Tibial nerve (tissue), 4 donors: ENCODE measurements at regions not wholly inside any gene's neighbourhood (a gene's known extent, or its start where the extent isn't known, plus 50 kb on each side); places are given as distances from the start of the nearest gene placed in this dataset.

Source experiments
- DNase-seq, 2 donors: peaks; one replicate each; pipeline ENCODE4 v3.0.0-alpha.2; 2019; ENCODE audit warnings: low spot score in 2 of 2
- H3K27ac ChIP-seq, 4 donors: fragments of 200-600 bp; sonication (generic) in 3 of 4; one replicate each; pipeline ENCODE4 v1.5.1; 2017 to 2019; ENCODE audit warnings: mild to moderate bottlenecking in 1 of 4
- H3K27me3 ChIP-seq, 2 donors: fragments of 200-600 bp; sonication (generic) in 1 of 2; one replicate each; pipeline versions ENCODE4 v1.5.1 to v1.6.0; 2017 to 2019
- H3K36me3 ChIP-seq, 3 donors: fragments of 200-600 bp; sonication (generic); one replicate each; pipeline ENCODE4 v1.5.1; 2018 to 2019
- H3K4me1 ChIP-seq, 4 donors: fragments of 200-600 bp; sonication (generic) in 3 of 4; one replicate each; pipeline ENCODE4 v1.5.1; 2017 to 2019
- H3K4me3 ChIP-seq, 4 donors: fragments of 200-600 bp; sonication (generic) in 3 of 4; one replicate each; pipeline ENCODE4 v1.5.1; 2017 to 2019; ENCODE audit warnings: mild to moderate bottlenecking in 1 of 4, moderate library complexity in 1 of 4
- H3K9me3 ChIP-seq, 4 donors: fragments of 200-600 bp; sonication (generic) in 3 of 4; one replicate each; pipeline ENCODE4 v1.5.1; 2017 to 2019
- EP300 ChIP-seq, 2 donors: sonication (generic); formaldehyde crosslinking; IDR thresholded peaks; one replicate each; pipeline ENCODE4 v1.6.1; 2017; ENCODE audit warnings: antibody characterized with exemption in 2 of 2, mild to moderate bottlenecking in 1 of 2
- POLR2A ChIP-seq, 2 donors: fragments of 450-650 bp; IDR thresholded peaks; one replicate each; pipeline ENCODE4 v1.6.1; 2017; ENCODE audit warnings: antibody characterized with exemption in 2 of 2, mild to moderate bottlenecking in 2 of 2, moderate library complexity in 2 of 2
- WGBS, 2 donors: methylation state at CpG; one replicate each; pipeline ENCODE4 v1.1.5; 2018; 5-methylcytosine and 5-hydroxymethylcytosine counted together
- TF ChIP-seq, protein P1 (sequence below), 5 experiments: fragments of 200-600 bp in 3 of 5; fragments of 450-650 bp in 2 of 5; sonication (generic) in 3 of 5; IDR thresholded peaks; one replicate each; pipeline ENCODE4 v1.5.1; 2016 to 2019; ENCODE audit warnings: antibody characterized with exemption in 5 of 5, mild to moderate bottlenecking in 3 of 5, moderate library complexity in 2 of 5

DNA sequence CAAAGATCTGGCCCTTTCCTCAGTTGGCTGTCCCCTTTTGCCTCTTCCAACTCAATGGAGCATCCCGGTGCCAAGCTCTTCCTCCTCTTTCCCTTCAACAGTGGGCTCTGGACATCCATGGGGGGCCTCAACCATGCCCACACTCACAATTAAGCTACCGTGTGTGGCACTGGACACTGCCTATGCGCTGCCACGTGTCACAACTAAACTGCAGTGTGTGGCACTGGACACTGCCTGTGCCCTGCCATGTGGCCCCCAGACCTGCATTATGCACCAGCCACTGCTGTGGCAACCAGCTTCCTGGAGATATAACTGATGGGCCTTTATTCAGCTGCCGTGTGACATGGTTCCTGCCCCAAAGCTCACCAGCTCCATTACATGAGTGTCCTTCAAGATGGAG, 179.1 kb downstream of the KCNA5 start:
- no peak overlapping the region for H3K27ac ChIP-seq
- H3K27me3 ChIP-seq = no peaks in the 10 kb centered on the region
- no peak overlapping the region for H3K4me3 ChIP-seq
- peaks cover 0 to 5% (median 0%) of the 10 kb centered on the region in 4 donors for H3K9me3 ChIP-seq
- DNase-seq = no peak
- H3K4me1 ChIP-seq = no peaks in the 10 kb centered on the region
- no peaks in the 10 kb centered on the region for H3K36me3 ChIP-seq
- TF ChIP-seq EP300 (IDR thresholded peaks at IDR 0.05) = no peak
- TF ChIP-seq, protein P1, sequence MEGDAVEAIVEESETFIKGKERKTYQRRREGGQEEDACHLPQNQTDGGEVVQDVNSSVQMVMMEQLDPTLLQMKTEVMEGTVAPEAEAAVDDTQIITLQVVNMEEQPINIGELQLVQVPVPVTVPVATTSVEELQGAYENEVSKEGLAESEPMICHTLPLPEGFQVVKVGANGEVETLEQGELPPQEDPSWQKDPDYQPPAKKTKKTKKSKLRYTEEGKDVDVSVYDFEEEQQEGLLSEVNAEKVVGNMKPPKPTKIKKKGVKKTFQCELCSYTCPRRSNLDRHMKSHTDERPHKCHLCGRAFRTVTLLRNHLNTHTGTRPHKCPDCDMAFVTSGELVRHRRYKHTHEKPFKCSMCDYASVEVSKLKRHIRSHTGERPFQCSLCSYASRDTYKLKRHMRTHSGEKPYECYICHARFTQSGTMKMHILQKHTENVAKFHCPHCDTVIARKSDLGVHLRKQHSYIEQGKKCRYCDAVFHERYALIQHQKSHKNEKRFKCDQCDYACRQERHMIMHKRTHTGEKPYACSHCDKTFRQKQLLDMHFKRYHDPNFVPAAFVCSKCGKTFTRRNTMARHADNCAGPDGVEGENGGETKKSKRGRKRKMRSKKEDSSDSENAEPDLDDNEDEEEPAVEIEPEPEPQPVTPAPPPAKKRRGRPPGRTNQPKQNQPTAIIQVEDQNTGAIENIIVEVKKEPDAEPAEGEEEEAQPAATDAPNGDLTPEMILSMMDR (IDR thresholded peaks at IDR 0.05) = no peak
- TF ChIP-seq POLR2A (IDR thresholded peaks at IDR 0.05) = no peak
- WGBS, 2 donors = 92 to 96% methylated on average over 5 of the region's 5 CpGs

DNA sequence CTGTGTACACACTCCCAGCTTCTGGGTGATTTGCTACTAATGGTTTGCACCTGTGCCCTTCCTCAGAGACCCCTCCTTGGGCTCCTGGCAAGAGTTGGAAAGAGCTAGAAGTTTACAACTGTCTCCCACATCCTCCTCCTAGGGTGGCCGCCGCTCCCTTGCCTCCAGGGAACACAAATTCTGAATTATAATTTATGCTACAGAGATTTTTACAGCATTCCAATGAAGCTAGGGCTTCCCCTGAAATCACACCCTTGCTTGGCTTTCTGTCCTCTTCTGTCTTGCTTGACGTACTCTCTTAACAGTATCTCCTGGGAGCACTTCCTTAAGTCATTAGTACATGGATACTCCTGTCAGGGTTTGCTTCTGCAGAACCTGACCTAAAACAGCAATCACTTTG, 180.2 kb downstream of the KCNA5 start:
- no peak for TF ChIP-seq EP300 (IDR thresholded peaks at IDR 0.05)
- no peak for TF ChIP-seq POLR2A (IDR thresholded peaks at IDR 0.05)
- Histone ChIP-seq H3K27me3 (no peaks in the 10 kb centered on the region), H3K36me3 (no peaks in the 10 kb centered on the region), H3K9me3 (peaks cover 0 to 9% (median 0%) of the 10 kb centered on the region in 4 donors), H3K4me3 (no peak overlapping the region), H3K27ac (no peak overlapping the region), H3K4me1 (no peaks in the 10 kb centered on the region)
- no peak for DNase-seq
- 67 to 77% methylated on average over 3 of the region's 3 CpGs for WGBS, 2 donors

DNA sequence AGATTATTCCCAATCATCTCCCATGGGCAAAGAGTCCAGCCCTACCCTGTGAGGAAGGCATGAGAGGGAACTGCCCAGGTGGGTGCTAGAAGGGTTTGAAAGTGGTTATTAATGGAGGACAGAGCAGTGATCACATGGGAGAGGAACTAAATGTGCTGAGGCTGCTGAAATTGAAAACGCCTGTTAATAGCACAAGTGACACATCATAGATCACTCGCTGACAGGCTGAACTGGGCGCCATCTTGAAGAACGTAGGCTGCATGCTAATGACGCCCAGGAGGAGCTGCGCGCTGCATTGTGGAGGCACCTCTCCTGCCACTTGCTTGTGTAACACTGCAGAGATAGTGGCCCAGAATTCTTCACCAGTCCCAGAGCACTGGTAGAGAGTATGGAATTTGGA, 182.9 kb downstream of the KCNA5 start:
- H3K27ac ChIP-seq = no peak overlapping the region
- no peaks in the 10 kb centered on the region for H3K27me3 ChIP-seq
- no peak for DNase-seq
- no peaks in the 10 kb centered on the region for H3K4me1 ChIP-seq
- WGBS, 2 donors = 91 to 94% methylated on average over 7 of the region's 7 CpGs
- no peaks in the 10 kb centered on the region for H3K36me3 ChIP-seq
- no peak overlapping the region for H3K4me3 ChIP-seq
- H3K9me3 ChIP-seq = peaks cover 0 to 13% (median 0%) of the 10 kb centered on the region in 4 donors
- TF ChIP-seq EP300 (IDR thresholded peaks at IDR 0.05) (no peak), POLR2A (IDR thresholded peaks at IDR 0.05) (no peak)
- TF ChIP-seq, protein P1 (IDR thresholded peaks at IDR 0.05) = no peak

DNA sequence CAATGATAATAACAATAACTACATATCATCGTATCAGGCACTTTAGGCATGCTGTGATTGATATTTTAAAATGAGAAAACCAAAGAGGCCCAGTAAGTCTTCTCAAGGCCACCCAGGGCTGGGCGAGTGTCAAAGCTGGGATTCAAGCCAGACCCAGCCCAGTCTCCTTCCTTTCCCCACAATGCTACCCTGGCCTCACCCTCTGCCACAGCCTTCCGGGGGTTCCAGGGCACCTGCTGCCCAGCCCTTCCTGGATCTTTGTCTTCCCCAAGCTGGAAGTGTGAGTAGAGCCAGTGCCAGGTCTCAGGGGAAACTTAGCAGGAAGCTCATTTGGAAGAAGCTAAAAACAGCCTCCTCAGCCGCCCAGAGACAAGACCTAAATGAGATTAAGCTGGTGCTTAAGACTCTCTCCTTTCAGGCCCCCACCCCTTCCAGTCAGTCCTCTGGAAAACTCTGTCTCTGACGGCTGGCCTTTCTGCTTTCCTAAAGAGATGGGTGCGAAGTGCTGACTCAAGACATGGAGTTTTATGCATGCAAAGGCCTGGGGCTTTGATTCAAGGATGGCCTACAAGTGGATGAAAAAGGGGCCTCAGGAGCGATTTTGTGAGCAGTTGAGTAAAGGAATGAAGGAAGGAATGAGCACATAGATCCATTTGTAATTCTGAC, 184.2 kb downstream of the KCNA5 start:
- Histone ChIP-seq H3K27ac (no peak overlapping the region), H3K27me3 (no peaks in the 10 kb centered on the region), H3K4me3 (no peak overlapping the region), H3K9me3 (peaks cover 0 to 13% (median 0%) of the 10 kb centered on the region in 4 donors), H3K4me1 (no peaks in the 10 kb centered on the region), H3K36me3 (no peaks in the 10 kb centered on the region)
- WGBS, 2 donors = 63 to 69% methylated on average over 7 of the region's 7 CpGs
- TF ChIP-seq, protein P1 (IDR thresholded peaks at IDR 0.05) = no peak
- TF ChIP-seq POLR2A (IDR thresholded peaks at IDR 0.05) (no peak), EP300 (IDR thresholded peaks at IDR 0.05) (no peak)
- no peak for DNase-seq

DNA sequence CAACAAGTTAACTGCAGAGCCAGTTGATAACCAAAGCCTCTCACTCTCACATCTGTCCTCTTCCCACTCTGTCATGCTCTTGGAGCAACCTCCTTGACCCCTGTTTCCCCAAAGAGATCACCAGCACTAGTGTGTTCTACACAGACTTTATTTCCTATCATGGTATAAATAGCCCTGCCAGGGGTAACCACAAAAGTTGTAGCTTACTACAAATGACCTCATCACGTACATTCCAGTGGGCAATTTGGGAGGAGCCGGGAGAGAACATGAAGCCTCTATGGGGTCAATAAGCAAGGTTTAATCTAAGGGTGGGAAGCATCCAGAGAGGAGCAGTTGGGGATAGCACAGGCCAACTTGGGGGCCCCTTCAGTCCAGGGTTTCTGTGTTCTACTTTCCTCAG, 186.5 kb downstream of the KCNA5 start:
- DNase-seq = no peak
- H3K9me3 ChIP-seq = peaks cover 0 to 13% (median 0%) of the 10 kb centered on the region in 4 donors
- H3K36me3 ChIP-seq = no peaks in the 10 kb centered on the region
- WGBS, 2 donors = 54 to 74% methylated on average over 2 of the region's 2 CpGs
- no peak for TF ChIP-seq POLR2A (IDR thresholded peaks at IDR 0.05)
- no peaks in the 10 kb centered on the region for H3K27me3 ChIP-seq
- no peak overlapping the region for H3K4me3 ChIP-seq
- no peak overlapping the region for H3K27ac ChIP-seq
- no peaks in the 10 kb centered on the region for H3K4me1 ChIP-seq

DNA sequence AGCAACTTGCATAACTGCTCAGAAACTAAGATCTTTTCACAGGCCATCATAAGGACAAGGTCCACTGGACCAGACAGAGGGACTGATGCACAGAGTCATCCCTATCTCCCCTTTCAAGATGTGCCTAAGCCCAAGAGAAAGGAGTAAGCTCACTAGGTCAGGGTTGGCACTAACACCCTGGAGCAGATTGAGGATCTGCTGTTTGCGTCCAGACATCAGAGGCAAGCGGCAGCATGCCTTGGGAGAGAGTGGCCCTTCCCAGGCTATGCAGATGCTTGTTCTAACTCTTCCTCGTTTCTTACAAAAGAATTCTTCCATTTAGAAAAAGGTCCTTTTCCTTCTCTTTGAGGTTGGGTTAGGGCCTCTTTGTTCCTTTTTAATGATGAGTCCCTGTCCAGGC, 187.2 kb downstream of the KCNA5 start:
- H3K4me3 ChIP-seq = no peak overlapping the region
- no peak overlapping the region for H3K27ac ChIP-seq
- DNase-seq = no peak
- peaks cover 0 to 13% (median 0%) of the 10 kb centered on the region in 4 donors for H3K9me3 ChIP-seq
- no peaks in the 10 kb centered on the region for H3K36me3 ChIP-seq
- H3K27me3 ChIP-seq = no peaks in the 10 kb centered on the region
- WGBS, 2 donors = 86 to 94% methylated on average over 3 of the region's 3 CpGs
- no peak for TF ChIP-seq EP300 (IDR thresholded peaks at IDR 0.05)
- no peak for TF ChIP-seq POLR2A (IDR thresholded peaks at IDR 0.05)
- TF ChIP-seq, protein P1 (IDR thresholded peaks at IDR 0.05) = no peak
- no peaks in the 10 kb centered on the region for H3K4me1 ChIP-seq
